Neural progenitor cell (in vitro differentiated cells): ENCODE measurements at regions not wholly inside any gene's neighbourhood (a gene's known extent, or its start where the extent isn't known, plus 50 kb on each side); places are given as distances from the start of the nearest gene placed in this dataset.

Experiments
- DNase-seq: peaks from one replicate; pipeline ENCODE4 v3.0.0-alpha.2; 2016; ENCODE audit warnings: low spot score
- H2AFZ ChIP-seq: fragments of 200-600 bp; sonication (generic); replicated peaks from 2 replicates; pipeline ENCODE4 v1.6.1; 2016; ENCODE audit warnings: antibody characterized with exemption
- H3F3A ChIP-seq: fragments of 200-600 bp; sonication (generic); 2 replicates; pipeline ENCODE4 v1.6.1; 2016; ENCODE audit warnings: antibody characterized with exemption, low read depth
- H3K27ac ChIP-seq: fragments of 200-600 bp; sonication (generic); 2 replicates; pipeline ENCODE4 v1.5.1; 2016; ENCODE audit warnings: mild to moderate bottlenecking
- H3K27me3 ChIP-seq: fragments of 200-600 bp; sonication (generic); 2 replicates; pipeline ENCODE4 v1.6.1; 2016; ENCODE audit warnings: mild to moderate bottlenecking, moderate library complexity
- H3K36me3 ChIP-seq: fragments of 200-600 bp; sonication (generic); 2 replicates; pipeline ENCODE4 v1.5.1; 2016
- H3K4me1 ChIP-seq: fragments of 200-600 bp; sonication (generic); 2 replicates; pipeline ENCODE4 v1.6.1; 2016; ENCODE audit warnings: mixed run types
- H3K4me2 ChIP-seq: fragments of 200-600 bp; sonication (generic); 2 replicates; pipeline ENCODE4 v1.6.1; 2016
- H3K4me3 ChIP-seq: fragments of 200-600 bp; sonication (generic); 2 replicates; pipeline ENCODE4 v1.5.1; 2016
- H3K79me2 ChIP-seq: fragments of 200-600 bp; sonication (generic); 2 replicates; pipeline ENCODE4 v1.6.1; 2016; ENCODE audit warnings: low read depth
- H3K9ac ChIP-seq: fragments of 200-600 bp; sonication (generic); 2 replicates; pipeline ENCODE4 v1.6.1; 2016
- H3K9me3 ChIP-seq: fragments of 200-600 bp; sonication (generic); 2 replicates; pipeline ENCODE4 v1.5.1; 2016; ENCODE audit warnings: low read depth
- H4K20me1 ChIP-seq: fragments of 200-600 bp; sonication (generic); 2 replicates; pipeline ENCODE4 v1.6.1; 2016; ENCODE audit warnings: low read depth
- H3K27ac Mint-ChIP-seq: 3 replicates; pipeline ENCODE4 v1.8.0; 2021; ENCODE audit warnings: mixed read lengths
- H3K27me3 Mint-ChIP-seq: 2 replicates; pipeline ENCODE4 v1.8.0; 2022; ENCODE audit warnings: low read depth, mild to moderate bottlenecking, inconsistent platforms, moderate library complexity, mixed read lengths; ENCODE audit not compliant: insufficient read depth
- H3K36me3 Mint-ChIP-seq: 3 replicates; pipeline ENCODE4 v1.8.0; 2021; ENCODE audit warnings: mixed read lengths
- H3K4me1 Mint-ChIP-seq: 3 replicates; pipeline ENCODE4 v1.8.0; 2021; ENCODE audit warnings: mixed read lengths
- H3K4me3 Mint-ChIP-seq: 3 replicates; pipeline ENCODE4 v1.8.0; 2021; ENCODE audit warnings: mild to moderate bottlenecking, moderate library complexity, mixed read lengths
- H3K9me3 Mint-ChIP-seq: 3 replicates; pipeline ENCODE4 v1.8.0; 2020; ENCODE audit warnings: mixed read lengths
- CTCF ChIP-seq: fragments of 200-600 bp; sonication (generic); IDR thresholded peaks from 2 replicates; pipeline ENCODE4 v1.5.1; 2017; ENCODE audit warnings: antibody characterized with exemption, mild to moderate bottlenecking
- EZH2 ChIP-seq: fragments of 200-600 bp; sonication (generic); IDR thresholded peaks from 2 replicates; pipeline ENCODE4 v1.6.1; 2017; ENCODE audit warnings: antibody characterized with exemption, mild to moderate bottlenecking, moderate library complexity
- EZH2phosphoT487 ChIP-seq: fragments of 200-600 bp; sonication (generic); IDR thresholded peaks from 2 replicates; pipeline ENCODE4 v1.6.1; 2017; ENCODE audit warnings: antibody characterized with exemption

- H3K27ac Mint-ChIP-seq, result no peak overlapping the region
- no peaks in the 10 kb centered on the region for H3K27me3 ChIP-seq
- H3K4me2 ChIP-seq, result no peak overlapping the region
- no peaks in the 10 kb centered on the region for H3K36me3 Mint-ChIP-seq
- H3K9me3 Mint-ChIP-seq, result no peaks in the 10 kb centered on the region
- H4K20me1 ChIP-seq, result no peaks in the 10 kb centered on the region
- H3K36me3 ChIP-seq, result no peaks in the 10 kb centered on the region
- H2AFZ ChIP-seq, result no peak overlapping the region
- no peak overlapping the region for H3K4me3 Mint-ChIP-seq
- no peaks in the 10 kb centered on the region for H3K4me1 Mint-ChIP-seq
- H3K27ac ChIP-seq, result no peak overlapping the region
- TF ChIP-seq CTCF (no peak), EZH2 (no peak), EZH2phosphoT487 (no peak)
- H3K9me3 ChIP-seq, result no peaks in the 10 kb centered on the region
- H3K4me1 ChIP-seq, result no peaks in the 10 kb centered on the region
- no peak for DNase-seq
- H3K79me2 ChIP-seq, result no peaks in the 10 kb centered on the region
- H3K27me3 Mint-ChIP-seq, result peaks cover 2% of the 10 kb centered on the region
- H3K9ac ChIP-seq, result no peak overlapping the region
- H3F3A ChIP-seq, result no peaks in the 10 kb centered on the region
- no peak overlapping the region for H3K4me3 ChIP-seq
These were observed 387.2 kb downstream of the TBC1D32 start for GRCh38 chr6:120947111-120947510.

GRCh38 chr6:120945905-120946594 is 388.2 kb downstream of the TBC1D32 start:
- Histone ChIP-seq H3K4me1 (no peaks in the 10 kb centered on the region), H3K79me2 (no peaks in the 10 kb centered on the region), H3K9me3 (no peaks in the 10 kb centered on the region), H3K4me3 (no peak overlapping the region), H4K20me1 (no peaks in the 10 kb centered on the region), H3K27ac (no peak overlapping the region), H3F3A (no peaks in the 10 kb centered on the region), H3K9ac (no peak overlapping the region), H3K4me2 (no peak overlapping the region), H2AFZ (no peak overlapping the region), H3K27me3 (no peaks in the 10 kb centered on the region), H3K36me3 (no peaks in the 10 kb centered on the region)
- no peak for TF ChIP-seq CTCF
- TF ChIP-seq EZH2phosphoT487, result no peak
- TF ChIP-seq EZH2, result no peak
- Mint-ChIP-seq H3K36me3 (no peaks in the 10 kb centered on the region), H3K27me3 (peaks cover 2% of the 10 kb centered on the region), H3K9me3 (no peaks in the 10 kb centered on the region), H3K27ac (no peak overlapping the region), H3K4me3 (no peak overlapping the region), H3K4me1 (no peaks in the 10 kb centered on the region)
- DNase-seq, result no peak

GRCh38 chr6:120938876-120939472 is 395.3 kb downstream of the TBC1D32 start:
- DNase-seq, result no peak
- no peaks in the 10 kb centered on the region for H3F3A ChIP-seq
- no peaks in the 10 kb centered on the region for H3K4me1 ChIP-seq
- H3K4me3 ChIP-seq, result no peak overlapping the region
- Mint-ChIP-seq H3K27ac (no peak overlapping the region), H3K4me3 (no peak overlapping the region), H3K36me3 (no peaks in the 10 kb centered on the region), H3K9me3 (no peaks in the 10 kb centered on the region), H3K27me3 (no peaks in the 10 kb centered on the region), H3K4me1 (no peaks in the 10 kb centered on the region)
- H3K79me2 ChIP-seq, result no peaks in the 10 kb centered on the region
- H3K4me2 ChIP-seq, result no peak overlapping the region
- H3K27me3 ChIP-seq, result no peaks in the 10 kb centered on the region
- H2AFZ ChIP-seq, result no peak overlapping the region
- TF ChIP-seq CTCF (no peak), EZH2 (no peak), EZH2phosphoT487 (no peak)
- no peak overlapping the region for H3K9ac ChIP-seq
- no peak overlapping the region for H3K27ac ChIP-seq
- no peaks in the 10 kb centered on the region for H3K9me3 ChIP-seq
- H4K20me1 ChIP-seq, result no peaks in the 10 kb centered on the region
- H3K36me3 ChIP-seq, result no peaks in the 10 kb centered on the region
